ENCODE measurements at regions not wholly inside any gene's neighbourhood (a gene's known extent, or its start where the extent isn't known, plus 50 kb on each side); places are given as distances from the start of the nearest gene placed in this dataset.

DNA sequence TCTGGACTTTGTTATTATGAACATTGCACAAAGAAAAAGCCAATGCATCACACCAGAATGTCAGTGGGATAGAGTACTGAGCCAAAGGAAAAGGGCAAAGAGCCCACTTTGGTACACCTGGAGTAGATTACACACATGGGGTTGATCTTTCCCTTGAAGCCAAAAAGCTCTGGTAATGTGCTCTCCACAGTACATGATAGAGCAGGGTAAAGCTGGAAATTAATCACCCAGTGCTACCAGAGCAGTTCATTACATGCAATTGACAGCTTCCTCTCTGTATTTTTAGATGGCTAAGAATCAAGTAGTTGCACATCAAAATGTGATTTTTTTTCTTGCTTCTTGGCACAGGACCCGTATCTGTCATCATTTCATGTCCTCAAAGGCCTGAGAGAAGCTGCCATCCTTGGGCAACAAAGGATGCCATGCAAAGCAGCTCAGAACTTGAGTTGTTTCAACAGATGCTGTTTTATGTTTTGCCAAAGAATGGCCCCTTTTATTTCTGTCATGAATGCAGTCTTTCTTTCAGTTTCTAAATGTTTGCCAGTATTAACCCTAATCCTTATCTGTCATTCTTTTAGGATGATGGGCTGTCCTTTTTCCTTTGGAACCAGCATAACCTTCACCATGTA lies 88.1 kb downstream of the HDGFL1 start:
- Histone ChIP-seq H3K27me3 (ENCODE audit: control insufficient read depth in 3 of 3, insufficient read depth in 3 of 3, low read length in 2 of 3) (no peaks in the 10 kb centered on the region), H3K36me3 (ENCODE audit: control insufficient read depth in 4 of 4, insufficient read depth in 4 of 4, low read length in 4 of 4) (no peaks in the 10 kb centered on the region), H3K4me1 (ENCODE audit: control insufficient read depth in 5 of 5, insufficient read depth in 5 of 5, low read length in 5 of 5) (peaks cover 0 to 5% (median 4%) of the 10 kb centered on the region in 5 donors), H3K9me3 (ENCODE audit: control insufficient read depth in 4 of 4, insufficient read depth in 3 of 4, low read length in 3 of 4) (no peaks in the 10 kb centered on the region), H3K27ac (ENCODE audit: low read depth in 1 of 2, low read length in 1 of 2) (no peak overlapping the region), H3K4me3 (no peak overlapping the region), H3K9ac (ENCODE audit: insufficient read depth in 1 of 2, low read length in 2 of 2) (no peak overlapping the region)
- no peak for ATAC-seq (ENCODE audit: insufficient read depth, low FRiP score)
- peak in 1 of 3 donors; percentile 32 for DNase-seq
- 53 to 58% methylated on average over 1 of the region's 1 CpG for WGBS, 2 donors
- TF ChIP-seq, protein P1, sequence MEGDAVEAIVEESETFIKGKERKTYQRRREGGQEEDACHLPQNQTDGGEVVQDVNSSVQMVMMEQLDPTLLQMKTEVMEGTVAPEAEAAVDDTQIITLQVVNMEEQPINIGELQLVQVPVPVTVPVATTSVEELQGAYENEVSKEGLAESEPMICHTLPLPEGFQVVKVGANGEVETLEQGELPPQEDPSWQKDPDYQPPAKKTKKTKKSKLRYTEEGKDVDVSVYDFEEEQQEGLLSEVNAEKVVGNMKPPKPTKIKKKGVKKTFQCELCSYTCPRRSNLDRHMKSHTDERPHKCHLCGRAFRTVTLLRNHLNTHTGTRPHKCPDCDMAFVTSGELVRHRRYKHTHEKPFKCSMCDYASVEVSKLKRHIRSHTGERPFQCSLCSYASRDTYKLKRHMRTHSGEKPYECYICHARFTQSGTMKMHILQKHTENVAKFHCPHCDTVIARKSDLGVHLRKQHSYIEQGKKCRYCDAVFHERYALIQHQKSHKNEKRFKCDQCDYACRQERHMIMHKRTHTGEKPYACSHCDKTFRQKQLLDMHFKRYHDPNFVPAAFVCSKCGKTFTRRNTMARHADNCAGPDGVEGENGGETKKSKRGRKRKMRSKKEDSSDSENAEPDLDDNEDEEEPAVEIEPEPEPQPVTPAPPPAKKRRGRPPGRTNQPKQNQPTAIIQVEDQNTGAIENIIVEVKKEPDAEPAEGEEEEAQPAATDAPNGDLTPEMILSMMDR (IDR thresholded peaks at IDR 0.05; ENCODE audit: control extremely low read depth, extremely low read depth): no peak

DNA sequence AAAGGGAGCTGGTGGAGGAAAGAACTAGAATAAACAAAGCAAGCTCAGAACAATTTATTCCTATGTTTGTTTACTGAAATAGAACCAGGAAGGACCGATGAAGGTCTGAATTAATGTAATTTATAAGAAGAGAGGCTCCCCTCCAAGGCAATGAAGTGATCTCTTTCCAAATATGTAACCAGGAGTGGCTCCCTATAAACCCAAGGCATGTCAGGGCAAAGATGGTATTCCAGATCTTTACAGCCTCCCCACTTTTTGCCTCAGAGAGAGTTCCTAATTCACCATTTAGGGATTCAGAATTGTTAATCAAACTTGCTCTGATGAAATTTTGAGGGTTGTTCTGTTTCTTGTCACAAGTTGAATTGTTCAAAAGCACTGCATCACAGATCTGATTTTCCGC lies 88.8 kb downstream of the HDGFL1 start:
- no peaks in the 10 kb centered on the region for H3K9me3 ChIP-seq (ENCODE audit: control insufficient read depth in 4 of 4, insufficient read depth in 3 of 4, low read length in 3 of 4)
- H3K27ac ChIP-seq (ENCODE audit: low read depth in 1 of 2, low read length in 1 of 2): no peak overlapping the region
- no peaks in the 10 kb centered on the region for H3K27me3 ChIP-seq (ENCODE audit: control insufficient read depth in 3 of 3, insufficient read depth in 3 of 3, low read length in 2 of 3)
- H3K9ac ChIP-seq (ENCODE audit: insufficient read depth in 1 of 2, low read length in 2 of 2): no peak overlapping the region
- WGBS, 2 donors: 68 to 79% methylated on average over 2 of the region's 2 CpGs
- no peak for ATAC-seq (ENCODE audit: insufficient read depth, low FRiP score)
- no peak overlapping the region for H3K4me3 ChIP-seq
- no peaks in the 10 kb centered on the region for H3K36me3 ChIP-seq (ENCODE audit: control insufficient read depth in 4 of 4, insufficient read depth in 4 of 4, low read length in 4 of 4)
- no peak for DNase-seq
- TF ChIP-seq, protein P1 (IDR thresholded peaks at IDR 0.05; ENCODE audit: control extremely low read depth, extremely low read depth): no peak
- peaks cover 0 to 5% (median 4%) of the 10 kb centered on the region in 5 donors for H3K4me1 ChIP-seq (ENCODE audit: control insufficient read depth in 5 of 5, insufficient read depth in 5 of 5, low read length in 5 of 5)

DNA sequence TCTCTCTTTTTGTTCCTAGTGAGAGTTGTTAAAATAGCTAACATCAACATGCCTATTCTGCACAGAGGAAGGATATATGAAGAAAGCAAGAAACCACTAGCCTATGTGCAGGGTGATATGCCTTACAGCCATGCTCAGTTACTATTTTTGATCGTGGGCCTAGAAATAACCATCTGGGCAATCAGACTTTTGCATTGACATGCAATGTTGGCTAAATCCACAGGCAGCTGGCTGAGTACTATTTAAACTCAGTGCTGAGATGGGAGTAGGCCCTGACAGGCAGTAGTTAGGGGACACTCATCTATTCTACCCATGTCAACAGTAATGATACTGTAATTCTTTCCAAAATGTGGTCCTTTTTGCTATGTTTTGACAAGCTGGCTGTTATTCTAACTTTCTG lies 89.6 kb downstream of the HDGFL1 start:
- Histone ChIP-seq H3K4me3 (no peak overlapping the region), H3K36me3 (ENCODE audit: control insufficient read depth in 4 of 4, insufficient read depth in 4 of 4, low read length in 4 of 4) (no peaks in the 10 kb centered on the region), H3K27me3 (ENCODE audit: control insufficient read depth in 3 of 3, insufficient read depth in 3 of 3, low read length in 2 of 3) (no peaks in the 10 kb centered on the region), H3K9ac (ENCODE audit: insufficient read depth in 1 of 2, low read length in 2 of 2) (no peak overlapping the region), H3K27ac (ENCODE audit: low read depth in 1 of 2, low read length in 1 of 2) (no peak overlapping the region), H3K4me1 (ENCODE audit: control insufficient read depth in 5 of 5, insufficient read depth in 5 of 5, low read length in 5 of 5) (peaks cover 0 to 5% (median 4%) of the 10 kb centered on the region in 5 donors), H3K9me3 (ENCODE audit: control insufficient read depth in 4 of 4, insufficient read depth in 3 of 4, low read length in 3 of 4) (no peaks in the 10 kb centered on the region)
- TF ChIP-seq, protein P1 (IDR thresholded peaks at IDR 0.05; ENCODE audit: control extremely low read depth, extremely low read depth): no peak
- WGBS, 2 donors: 64 to 74% methylated on average over 1 of the region's 1 CpG
- DNase-seq: no peak
- ATAC-seq (ENCODE audit: insufficient read depth, low FRiP score): no peak

DNA sequence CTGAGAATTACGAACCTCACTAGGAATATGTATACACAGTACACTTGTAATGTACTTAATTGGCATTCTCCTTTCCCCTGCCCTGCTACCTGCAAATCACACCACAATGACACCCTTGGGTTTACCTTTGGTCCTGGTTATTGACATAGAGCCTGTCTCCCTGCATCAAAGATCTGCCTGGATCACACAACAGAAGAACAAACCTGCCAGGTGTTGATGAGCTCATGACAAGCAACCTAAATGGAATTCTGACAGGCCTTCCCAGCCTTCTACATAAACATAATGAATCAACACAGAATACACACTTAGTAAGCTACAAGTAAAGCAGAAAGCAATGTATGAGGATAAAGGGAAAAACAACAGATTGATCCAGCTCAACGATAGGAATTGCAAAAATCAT lies 95.6 kb downstream of the HDGFL1 start:
- whole genome bisulfite sequencing, 2 donors: 86 to 92% methylated on average over 2 of the region's 2 CpGs
- no peaks in the 10 kb centered on the region for H3K9me3 ChIP-seq (ENCODE audit: control insufficient read depth in 4 of 4, insufficient read depth in 3 of 4, low read length in 3 of 4)
- no peak overlapping the region for H3K27ac ChIP-seq (ENCODE audit: low read depth in 1 of 2, low read length in 1 of 2)
- no peaks in the 10 kb centered on the region for H3K36me3 ChIP-seq (ENCODE audit: control insufficient read depth in 4 of 4, insufficient read depth in 4 of 4, low read length in 4 of 4)
- H3K9ac ChIP-seq (ENCODE audit: insufficient read depth in 1 of 2, low read length in 2 of 2): no peak overlapping the region
- DNase-seq: no peak
- ATAC-seq (ENCODE audit: insufficient read depth, low FRiP score): no peak
- peaks cover 0 to 16% (median 12%) of the 10 kb centered on the region in 5 donors for H3K4me1 ChIP-seq (ENCODE audit: control insufficient read depth in 5 of 5, insufficient read depth in 5 of 5, low read length in 5 of 5)
- H3K4me3 ChIP-seq: no peak overlapping the region
- TF ChIP-seq, protein P1 (IDR thresholded peaks at IDR 0.05; ENCODE audit: control extremely low read depth, extremely low read depth): no peak
- no peaks in the 10 kb centered on the region for H3K27me3 ChIP-seq (ENCODE audit: control insufficient read depth in 3 of 3, insufficient read depth in 3 of 3, low read length in 2 of 3)

All from lung (tissue), 11 donors.